ENCODE measurements at regions not wholly inside any gene's neighbourhood (a gene's known extent, or its start where the extent isn't known, plus 50 kb on each side); places are given as distances from the start of the nearest gene placed in this dataset.

GRCh38 chr18:40855661-40856060 is 1099.4 kb upstream of the PIK3C3 start:
- no peaks in the 10 kb centered on the region for H3K36me3 ChIP-seq (ENCODE audit: control insufficient read depth in 2 of 2, insufficient read depth in 2 of 2, low read length in 1 of 2)
- no peaks in the 10 kb centered on the region for H3K27me3 ChIP-seq (ENCODE audit: control insufficient read depth in 2 of 2, insufficient read depth in 1 of 2, low read length in 1 of 2)
- DNase-seq (ENCODE audit: low read depth in 6 of 9, low spot score in 9 of 9), result no peak
- H3K4me1 ChIP-seq (ENCODE audit: control insufficient read depth in 2 of 2, insufficient read depth in 2 of 2, low read length in 2 of 2), result no peaks in the 10 kb centered on the region
- no peak overlapping the region for H3K4me3 ChIP-seq (ENCODE audit: low read length in 2 of 2)
- H3K9me3 ChIP-seq (ENCODE audit: control insufficient read depth in 2 of 2, insufficient read depth in 1 of 2, low read length in 1 of 2), result no peaks in the 10 kb centered on the region
- WGBS, result 89% methylated on average over 4 of the region's 4 CpGs
- no peak overlapping the region for H3K27ac ChIP-seq (ENCODE audit: low read depth in 1 of 2, low read length in 1 of 2)

- DNase-seq (ENCODE audit: low read depth in 6 of 9, low spot score in 9 of 9), result no peak
- Histone ChIP-seq H3K4me1 (ENCODE audit: control insufficient read depth in 2 of 2, insufficient read depth in 2 of 2, low read length in 2 of 2) (no peaks in the 10 kb centered on the region), H3K27me3 (ENCODE audit: control insufficient read depth in 2 of 2, insufficient read depth in 1 of 2, low read length in 1 of 2) (no peaks in the 10 kb centered on the region), H3K36me3 (ENCODE audit: control insufficient read depth in 2 of 2, insufficient read depth in 2 of 2, low read length in 1 of 2) (no peaks in the 10 kb centered on the region), H3K4me3 (ENCODE audit: low read length in 2 of 2) (no peak overlapping the region), H3K9me3 (ENCODE audit: control insufficient read depth in 2 of 2, insufficient read depth in 1 of 2, low read length in 1 of 2) (no peaks in the 10 kb centered on the region), H3K27ac (ENCODE audit: low read depth in 1 of 2, low read length in 1 of 2) (no peak overlapping the region)
- 97% methylated on average over 2 of the region's 2 CpGs for WGBS
Measured at GRCh38 chr18:40852406-40852805, 1102.6 kb upstream of the PIK3C3 start.

- DNase-seq (ENCODE audit: low read depth in 6 of 9, low spot score in 9 of 9), result peak in 2 of 9 donors; percentile 2 to 20
- H3K36me3 ChIP-seq (ENCODE audit: control insufficient read depth in 2 of 2, insufficient read depth in 2 of 2, low read length in 1 of 2), result no peaks in the 10 kb centered on the region
- no peaks in the 10 kb centered on the region for H3K27me3 ChIP-seq (ENCODE audit: control insufficient read depth in 2 of 2, insufficient read depth in 1 of 2, low read length in 1 of 2)
- no peaks in the 10 kb centered on the region for H3K9me3 ChIP-seq (ENCODE audit: control insufficient read depth in 2 of 2, insufficient read depth in 1 of 2, low read length in 1 of 2)
- no peaks in the 10 kb centered on the region for H3K4me1 ChIP-seq (ENCODE audit: control insufficient read depth in 2 of 2, insufficient read depth in 2 of 2, low read length in 2 of 2)
- WGBS, result 89% methylated on average over 3 of the region's 3 CpGs
- H3K4me3 ChIP-seq (ENCODE audit: low read length in 2 of 2), result no peak overlapping the region
- no peak overlapping the region for H3K27ac ChIP-seq (ENCODE audit: low read depth in 1 of 2, low read length in 1 of 2)
Measured at GRCh38 chr18:40851014-40851429, 1104.0 kb upstream of the PIK3C3 start.

GRCh38 chr18:40849886-40850285 is 1105.1 kb upstream of the PIK3C3 start:
- H3K4me3 ChIP-seq (ENCODE audit: low read length in 2 of 2), result no peak overlapping the region
- no peaks in the 10 kb centered on the region for H3K9me3 ChIP-seq (ENCODE audit: control insufficient read depth in 2 of 2, insufficient read depth in 1 of 2, low read length in 1 of 2)
- no peaks in the 10 kb centered on the region for H3K4me1 ChIP-seq (ENCODE audit: control insufficient read depth in 2 of 2, insufficient read depth in 2 of 2, low read length in 2 of 2)
- no peak overlapping the region for H3K27ac ChIP-seq (ENCODE audit: low read depth in 1 of 2, low read length in 1 of 2)
- no peaks in the 10 kb centered on the region for H3K27me3 ChIP-seq (ENCODE audit: control insufficient read depth in 2 of 2, insufficient read depth in 1 of 2, low read length in 1 of 2)
- H3K36me3 ChIP-seq (ENCODE audit: control insufficient read depth in 2 of 2, insufficient read depth in 2 of 2, low read length in 1 of 2), result no peaks in the 10 kb centered on the region
- 92% methylated on average over 1 of the region's 1 CpG for WGBS
- DNase-seq (ENCODE audit: low read depth in 6 of 9, low spot score in 9 of 9), result no peak

- Histone ChIP-seq H3K9me3 (ENCODE audit: control insufficient read depth in 2 of 2, insufficient read depth in 1 of 2, low read length in 1 of 2) (no peaks in the 10 kb centered on the region), H3K27me3 (ENCODE audit: control insufficient read depth in 2 of 2, insufficient read depth in 1 of 2, low read length in 1 of 2) (no peaks in the 10 kb centered on the region), H3K27ac (ENCODE audit: low read depth in 1 of 2, low read length in 1 of 2) (no peak overlapping the region), H3K4me1 (ENCODE audit: control insufficient read depth in 2 of 2, insufficient read depth in 2 of 2, low read length in 2 of 2) (no peaks in the 10 kb centered on the region), H3K4me3 (ENCODE audit: low read length in 2 of 2) (no peak overlapping the region), H3K36me3 (ENCODE audit: control insufficient read depth in 2 of 2, insufficient read depth in 2 of 2, low read length in 1 of 2) (no peaks in the 10 kb centered on the region)
- no peak for DNase-seq (ENCODE audit: low read depth in 6 of 9, low spot score in 9 of 9)
Measured at GRCh38 chr18:40841467-40841866, 1113.6 kb upstream of the PIK3C3 start.

- WGBS, result 79% methylated on average over 3 of the region's 3 CpGs
Measured at GRCh38 chr18:40841063-40841462, 1114.0 kb upstream of the PIK3C3 start.

GRCh38 chr18:40832362-40832761 is 1122.7 kb upstream of the PIK3C3 start:
- Histone ChIP-seq H3K36me3 (ENCODE audit: control insufficient read depth in 2 of 2, insufficient read depth in 2 of 2, low read length in 1 of 2) (no peaks in the 10 kb centered on the region), H3K27me3 (ENCODE audit: control insufficient read depth in 2 of 2, insufficient read depth in 1 of 2, low read length in 1 of 2) (no peaks in the 10 kb centered on the region), H3K27ac (ENCODE audit: low read depth in 1 of 2, low read length in 1 of 2) (no peak overlapping the region), H3K4me1 (ENCODE audit: control insufficient read depth in 2 of 2, insufficient read depth in 2 of 2, low read length in 2 of 2) (no peaks in the 10 kb centered on the region), H3K9me3 (ENCODE audit: control insufficient read depth in 2 of 2, insufficient read depth in 1 of 2, low read length in 1 of 2) (no peaks in the 10 kb centered on the region), H3K4me3 (ENCODE audit: low read length in 2 of 2) (no peak overlapping the region)
- DNase-seq (ENCODE audit: low read depth in 6 of 9, low spot score in 9 of 9), result no peak
- over 99% methylated on average over 3 of the region's 3 CpGs for WGBS

More at GRCh38 chr18:40841063-40841462, 1114.0 kb upstream of the PIK3C3 start:
- Histone ChIP-seq H3K36me3 (ENCODE audit: control insufficient read depth in 2 of 2, insufficient read depth in 2 of 2, low read length in 1 of 2) (no peaks in the 10 kb centered on the region), H3K27ac (ENCODE audit: low read depth in 1 of 2, low read length in 1 of 2) (no peak overlapping the region), H3K27me3 (ENCODE audit: control insufficient read depth in 2 of 2, insufficient read depth in 1 of 2, low read length in 1 of 2) (no peaks in the 10 kb centered on the region), H3K4me1 (ENCODE audit: control insufficient read depth in 2 of 2, insufficient read depth in 2 of 2, low read length in 2 of 2) (no peaks in the 10 kb centered on the region), H3K9me3 (ENCODE audit: control insufficient read depth in 2 of 2, insufficient read depth in 1 of 2, low read length in 1 of 2) (no peaks in the 10 kb centered on the region), H3K4me3 (ENCODE audit: low read length in 2 of 2) (no peak overlapping the region)
- no peak for DNase-seq (ENCODE audit: low read depth in 6 of 9, low spot score in 9 of 9)

- Histone ChIP-seq H3K4me1 (ENCODE audit: control insufficient read depth in 2 of 2, insufficient read depth in 2 of 2, low read length in 2 of 2) (no peaks in the 10 kb centered on the region), H3K4me3 (ENCODE audit: low read length in 2 of 2) (no peak overlapping the region), H3K27me3 (ENCODE audit: control insufficient read depth in 2 of 2, insufficient read depth in 1 of 2, low read length in 1 of 2) (no peaks in the 10 kb centered on the region), H3K27ac (ENCODE audit: low read depth in 1 of 2, low read length in 1 of 2) (no peak overlapping the region), H3K36me3 (ENCODE audit: control insufficient read depth in 2 of 2, insufficient read depth in 2 of 2, low read length in 1 of 2) (no peaks in the 10 kb centered on the region), H3K9me3 (ENCODE audit: control insufficient read depth in 2 of 2, insufficient read depth in 1 of 2, low read length in 1 of 2) (peaks cover 0 to 7% of the 10 kb centered on the region in 2 donors)
- DNase-seq (ENCODE audit: low read depth in 6 of 9, low spot score in 9 of 9), result no peak
- 96% methylated on average over 1 of the region's 1 CpG for WGBS
Measured at GRCh38 chr18:40824291-40824690, 1130.7 kb upstream of the PIK3C3 start.

- Histone ChIP-seq H3K4me1 (ENCODE audit: control insufficient read depth in 2 of 2, insufficient read depth in 2 of 2, low read length in 2 of 2) (no peaks in the 10 kb centered on the region), H3K27me3 (ENCODE audit: control insufficient read depth in 2 of 2, insufficient read depth in 1 of 2, low read length in 1 of 2) (no peaks in the 10 kb centered on the region), H3K36me3 (ENCODE audit: control insufficient read depth in 2 of 2, insufficient read depth in 2 of 2, low read length in 1 of 2) (no peaks in the 10 kb centered on the region), H3K4me3 (ENCODE audit: low read length in 2 of 2) (no peak overlapping the region), H3K9me3 (ENCODE audit: control insufficient read depth in 2 of 2, insufficient read depth in 1 of 2, low read length in 1 of 2) (peaks cover 0 to 7% of the 10 kb centered on the region in 2 donors), H3K27ac (ENCODE audit: low read depth in 1 of 2, low read length in 1 of 2) (no peak overlapping the region)
- DNase-seq (ENCODE audit: low read depth in 6 of 9, low spot score in 9 of 9), result no peak
- WGBS, result 89% methylated on average over 6 of the region's 6 CpGs
Measured at GRCh38 chr18:40821596-40822243, 1133.3 kb upstream of the PIK3C3 start.

All from thymus (tissue), 11 donors.